Prostate gland (tissue), 2 donors: ENCODE measurements at regions not wholly inside any gene's neighbourhood (a gene's known extent, or its start where the extent isn't known, plus 50 kb on each side); places are given as distances from the start of the nearest gene placed in this dataset.

ENCODE experiments used
- POLR2A ChIP-seq: fragments of 450-650 bp; IDR thresholded peaks from one replicate; pipeline ENCODE4 v1.6.1; 2016; ENCODE audit warnings: antibody characterized with exemption, mild to moderate bottlenecking
- POLR2AphosphoS5 ChIP-seq: sonication (generic); formaldehyde crosslinking; IDR thresholded peaks from one replicate; pipeline ENCODE4 v1.6.1; 2017; ENCODE audit warnings: antibody characterized with exemption
- TF ChIP-seq, protein P1 (sequence below), 4 experiments: fragments of 200-600 bp in 2 of 4; fragments of 450-650 bp in 2 of 4; sonication (generic) in 2 of 4; IDR thresholded peaks; 1 replicate in 3 of 4; 2 replicates in 1 of 4; pipeline ENCODE4 v1.5.1; 2016 to 2019; ENCODE audit warnings: antibody characterized with exemption in 4 of 4, mild to moderate bottlenecking in 2 of 4, moderate library complexity in 2 of 4

DNA sequence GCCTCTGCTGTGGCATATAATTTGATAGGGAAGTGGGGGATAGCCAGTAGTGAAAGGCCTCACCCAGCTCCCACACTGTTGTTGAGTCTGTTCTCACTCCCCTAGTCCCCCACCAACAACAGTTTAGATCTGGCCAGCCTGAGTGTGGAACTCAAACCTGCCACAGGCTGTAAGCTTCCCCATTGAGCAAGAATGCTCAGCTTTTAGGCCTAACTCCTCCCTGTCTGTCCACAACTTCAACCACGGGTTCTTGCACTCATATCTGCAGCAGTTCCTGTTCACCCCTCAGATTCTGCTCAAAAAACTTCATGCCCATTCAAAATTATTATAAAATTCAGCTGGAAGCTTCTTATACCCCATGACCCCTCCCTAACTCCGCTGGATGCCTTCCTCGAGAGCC, 975.1 kb downstream of the NSUN3 start:
- TF ChIP-seq, protein P1, sequence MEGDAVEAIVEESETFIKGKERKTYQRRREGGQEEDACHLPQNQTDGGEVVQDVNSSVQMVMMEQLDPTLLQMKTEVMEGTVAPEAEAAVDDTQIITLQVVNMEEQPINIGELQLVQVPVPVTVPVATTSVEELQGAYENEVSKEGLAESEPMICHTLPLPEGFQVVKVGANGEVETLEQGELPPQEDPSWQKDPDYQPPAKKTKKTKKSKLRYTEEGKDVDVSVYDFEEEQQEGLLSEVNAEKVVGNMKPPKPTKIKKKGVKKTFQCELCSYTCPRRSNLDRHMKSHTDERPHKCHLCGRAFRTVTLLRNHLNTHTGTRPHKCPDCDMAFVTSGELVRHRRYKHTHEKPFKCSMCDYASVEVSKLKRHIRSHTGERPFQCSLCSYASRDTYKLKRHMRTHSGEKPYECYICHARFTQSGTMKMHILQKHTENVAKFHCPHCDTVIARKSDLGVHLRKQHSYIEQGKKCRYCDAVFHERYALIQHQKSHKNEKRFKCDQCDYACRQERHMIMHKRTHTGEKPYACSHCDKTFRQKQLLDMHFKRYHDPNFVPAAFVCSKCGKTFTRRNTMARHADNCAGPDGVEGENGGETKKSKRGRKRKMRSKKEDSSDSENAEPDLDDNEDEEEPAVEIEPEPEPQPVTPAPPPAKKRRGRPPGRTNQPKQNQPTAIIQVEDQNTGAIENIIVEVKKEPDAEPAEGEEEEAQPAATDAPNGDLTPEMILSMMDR (IDR thresholded peaks at IDR 0.05), result no peak
- no peak for TF ChIP-seq POLR2A
- no peak for TF ChIP-seq POLR2AphosphoS5
